Calu3 (cell line): ENCODE measurements at regions not wholly inside any gene's neighbourhood (a gene's known extent, or its start where the extent isn't known, plus 50 kb on each side); places are given as distances from the start of the nearest gene placed in this dataset.
"Not testable (repeated sequence)": the region's sequence is repeated elsewhere in the genome, so short reads cannot be mapped to it uniquely, and the experiment has no call there.

Source experiments
- BruUV-seq: library from RNA; stranded (reverse); fragments of 400-500 nt; replicated peaks from 2 replicates; lab custom pipeline; 2021; lab: Mats Ljungman, UMichigan
- CTCF ChIA-PET: fragments of 300-600 bp; sonication (Branson Sonifier 250); formaldehyde crosslinking; loops from one replicate; lab custom pipeline; 2022; ENCODE audit warnings: antibody characterized with exemption; lab: Charles Lee
- DNase-seq: peaks from one replicate; pipeline ENCODE4 v3.0.0; 2022
- H3K27ac Mint-ChIP-seq: one replicate; pipeline ENCODE4 v1.8.0; 2022; ENCODE audit warnings: mixed read lengths; ENCODE audit not compliant: unreplicated experiment
- H3K27me3 Mint-ChIP-seq: one replicate; pipeline ENCODE4 v1.8.0; 2022; ENCODE audit warnings: mixed read lengths; ENCODE audit not compliant: unreplicated experiment
- H3K36me3 Mint-ChIP-seq: one replicate; pipeline ENCODE4 v1.8.0; 2022; ENCODE audit warnings: mild to moderate bottlenecking, moderate library complexity, mixed read lengths; ENCODE audit not compliant: insufficient read depth, unreplicated experiment
- H3K4me1 Mint-ChIP-seq: one replicate; pipeline ENCODE4 v1.8.0; 2022; ENCODE audit warnings: mild to moderate bottlenecking, low read depth, mixed read lengths; ENCODE audit not compliant: unreplicated experiment
- H3K4me3 Mint-ChIP-seq: one replicate; pipeline ENCODE4 v1.8.0; 2022; ENCODE audit warnings: mild to moderate bottlenecking, low read depth, moderate library complexity, mixed read lengths; ENCODE audit not compliant: unreplicated experiment
- H3K9me3 Mint-ChIP-seq: one replicate; pipeline ENCODE4 v1.8.0; 2022; ENCODE audit warnings: low read depth, mixed read lengths; ENCODE audit not compliant: unreplicated experiment
- intact Hi-C: fragments of 100-400 bp; cut with micrococcal nuclease; formaldehyde crosslinking; loops from one replicate; pipeline ENCODE4 v1.10.0; 2022; ENCODE audit not compliant: unreplicated experiment
- TF ChIP-seq, protein P1 (sequence below): fragments of 200-600 bp; IDR thresholded peaks from one replicate; pipeline ENCODE4 v1.8.0; 2022; ENCODE audit warnings: antibody characterized with exemption; ENCODE audit not compliant: unreplicated experiment

DNA sequence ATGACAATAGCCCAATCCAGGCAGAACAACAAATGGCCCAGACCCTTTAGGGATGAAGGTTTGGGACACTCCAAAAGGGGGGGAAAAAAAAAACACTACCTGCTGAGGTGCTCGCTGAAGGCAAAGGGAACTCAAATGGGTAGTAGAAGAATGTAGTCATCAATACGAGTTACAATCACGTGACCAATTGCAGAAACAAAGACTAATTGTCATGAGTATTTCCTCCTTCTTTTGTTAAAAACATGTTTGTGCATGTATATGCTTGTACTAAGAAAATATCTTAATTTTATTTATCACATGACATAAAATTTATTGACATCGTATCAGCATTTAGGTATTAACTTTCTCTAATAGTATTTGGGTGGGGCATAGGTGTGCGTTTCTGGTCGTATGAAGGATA lies 743.5 kb downstream of the DNAH5 start:
- Mint-ChIP-seq H3K4me1 (no peaks in the 10 kb centered on the region), H3K4me3 (no peak overlapping the region), H3K36me3 (no peaks in the 10 kb centered on the region), H3K27ac (no peak overlapping the region), H3K9me3 (peaks cover 14% of the 10 kb centered on the region), H3K27me3 (no peaks in the 10 kb centered on the region)
- no peak for DNase-seq
- CTCF ChIA-PET, result no interaction called here
- TF ChIP-seq, protein P1, sequence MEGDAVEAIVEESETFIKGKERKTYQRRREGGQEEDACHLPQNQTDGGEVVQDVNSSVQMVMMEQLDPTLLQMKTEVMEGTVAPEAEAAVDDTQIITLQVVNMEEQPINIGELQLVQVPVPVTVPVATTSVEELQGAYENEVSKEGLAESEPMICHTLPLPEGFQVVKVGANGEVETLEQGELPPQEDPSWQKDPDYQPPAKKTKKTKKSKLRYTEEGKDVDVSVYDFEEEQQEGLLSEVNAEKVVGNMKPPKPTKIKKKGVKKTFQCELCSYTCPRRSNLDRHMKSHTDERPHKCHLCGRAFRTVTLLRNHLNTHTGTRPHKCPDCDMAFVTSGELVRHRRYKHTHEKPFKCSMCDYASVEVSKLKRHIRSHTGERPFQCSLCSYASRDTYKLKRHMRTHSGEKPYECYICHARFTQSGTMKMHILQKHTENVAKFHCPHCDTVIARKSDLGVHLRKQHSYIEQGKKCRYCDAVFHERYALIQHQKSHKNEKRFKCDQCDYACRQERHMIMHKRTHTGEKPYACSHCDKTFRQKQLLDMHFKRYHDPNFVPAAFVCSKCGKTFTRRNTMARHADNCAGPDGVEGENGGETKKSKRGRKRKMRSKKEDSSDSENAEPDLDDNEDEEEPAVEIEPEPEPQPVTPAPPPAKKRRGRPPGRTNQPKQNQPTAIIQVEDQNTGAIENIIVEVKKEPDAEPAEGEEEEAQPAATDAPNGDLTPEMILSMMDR, result no peak
- intact Hi-C loops, result no loop called here
- BruUV-seq, result no TSS peak

GRCh38 chr5:13198226-13198625 lies 746.3 kb downstream of the DNAH5 start:
- H3K9me3 Mint-ChIP-seq, intact Hi-C loops, H3K4me1 Mint-ChIP-seq, DNase-seq, H3K36me3 Mint-ChIP-seq, H3K27me3 Mint-ChIP-seq, H3K27ac Mint-ChIP-seq, H3K4me3 Mint-ChIP-seq, BruUV-seq, CTCF ChIA-PET: not testable (repeated sequence)

DNA sequence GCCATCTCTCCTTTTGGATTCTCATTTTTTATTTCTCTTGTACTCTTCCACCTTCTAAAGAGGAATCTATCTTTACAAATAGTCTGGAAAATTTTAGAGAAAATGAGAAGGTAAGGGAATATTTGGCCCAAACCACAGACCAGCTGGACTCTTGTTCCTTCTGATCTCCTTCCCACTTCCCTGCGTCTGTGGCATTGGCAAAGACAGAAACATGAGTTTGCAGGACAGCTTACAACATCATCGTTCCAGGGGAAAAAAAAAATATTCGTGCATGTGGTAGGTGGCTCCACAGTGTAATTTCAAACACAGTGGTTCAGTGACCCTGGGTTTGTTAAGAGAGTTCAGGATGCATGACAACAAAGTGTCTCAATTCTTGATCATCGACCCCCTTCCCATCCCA lies 755.0 kb downstream of the DNAH5 start:
- H3K27ac Mint-ChIP-seq, result no peak overlapping the region
- TF ChIP-seq, protein P1, result no peak
- H3K36me3 Mint-ChIP-seq, result no peaks in the 10 kb centered on the region
- H3K4me1 Mint-ChIP-seq, result no peaks in the 10 kb centered on the region
- peaks cover 5% of the 10 kb centered on the region for H3K9me3 Mint-ChIP-seq
- no peak for DNase-seq
- intact Hi-C loops, result no loop called here
- CTCF ChIA-PET, result no interaction called here
- H3K4me3 Mint-ChIP-seq, result no peak overlapping the region
- no TSS peak for BruUV-seq
- H3K27me3 Mint-ChIP-seq, result no peaks in the 10 kb centered on the region

GRCh38 chr5:13188371-13188770 lies 756.1 kb downstream of the DNAH5 start:
- Mint-ChIP-seq H3K4me3 (no peak overlapping the region), H3K9me3 (peaks cover 5% of the 10 kb centered on the region), H3K27ac (no peak overlapping the region), H3K36me3 (no peaks in the 10 kb centered on the region), H3K4me1 (no peaks in the 10 kb centered on the region), H3K27me3 (no peaks in the 10 kb centered on the region)
- intact Hi-C loops, result no loop called here
- DNase-seq, result no peak
- CTCF ChIA-PET, result no interaction called here
- no TSS peak for BruUV-seq
- TF ChIP-seq, protein P1, result no peak

DNA sequence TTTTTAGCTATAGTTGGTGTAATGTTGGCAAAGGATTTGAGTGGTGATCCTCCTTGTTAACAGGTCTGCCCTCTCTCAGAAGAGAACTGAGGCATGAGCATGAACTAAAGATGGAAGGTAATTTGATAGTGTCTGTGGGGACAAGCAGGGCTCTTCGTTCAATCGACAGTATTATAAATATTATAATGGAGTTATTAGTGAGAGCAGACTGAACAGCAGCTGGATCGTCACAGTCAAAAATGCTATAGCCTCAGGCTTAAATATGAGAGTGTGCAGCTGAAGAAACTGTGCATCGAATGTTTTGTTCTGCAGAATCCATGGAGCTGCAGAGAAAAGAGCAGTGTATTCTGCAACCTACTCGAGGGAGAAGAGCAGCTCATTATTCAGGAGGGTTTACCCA lies 757.3 kb downstream of the DNAH5 start:
- no peaks in the 10 kb centered on the region for H3K27me3 Mint-ChIP-seq
- no peaks in the 10 kb centered on the region for H3K4me1 Mint-ChIP-seq
- DNase-seq, result no peak
- no TSS peak for BruUV-seq
- no peak overlapping the region for H3K27ac Mint-ChIP-seq
- TF ChIP-seq, protein P1, result no peak
- no peaks in the 10 kb centered on the region for H3K36me3 Mint-ChIP-seq
- H3K9me3 Mint-ChIP-seq, result peaks cover 14% of the 10 kb centered on the region
- CTCF ChIA-PET, result no interaction called here
- no peak overlapping the region for H3K4me3 Mint-ChIP-seq
- intact Hi-C loops, result no loop called here
